ENCODE measurements at regions not wholly inside any gene's neighbourhood (a gene's known extent, or its start where the extent isn't known, plus 50 kb on each side); places are given as distances from the start of the nearest gene placed in this dataset.

DNA sequence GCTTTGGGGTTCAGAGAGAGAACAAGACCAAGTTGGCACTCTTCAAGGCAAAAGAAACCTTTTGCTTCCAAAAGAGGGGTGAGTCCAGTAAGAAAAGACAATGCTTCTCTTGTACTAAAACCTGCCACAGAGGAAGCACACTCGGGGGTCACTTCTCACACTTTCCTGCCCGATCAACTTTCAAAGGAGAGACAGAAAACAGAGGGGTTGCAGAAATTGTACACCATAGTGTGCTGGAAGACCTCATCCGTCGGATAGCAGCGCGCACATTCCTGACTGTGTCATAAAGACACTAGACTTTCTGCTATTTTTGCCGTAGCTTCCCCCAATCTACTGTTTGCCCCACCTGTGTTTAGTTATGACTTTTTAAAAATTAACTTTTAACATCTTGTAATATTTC is 66.9 kb downstream of the OR2K2 start:
- no peak for TF ChIP-seq REST (IDR thresholded peaks at IDR 0.05; ENCODE audit: borderline replicate concordance)
- TF ChIP-seq, protein P1, sequence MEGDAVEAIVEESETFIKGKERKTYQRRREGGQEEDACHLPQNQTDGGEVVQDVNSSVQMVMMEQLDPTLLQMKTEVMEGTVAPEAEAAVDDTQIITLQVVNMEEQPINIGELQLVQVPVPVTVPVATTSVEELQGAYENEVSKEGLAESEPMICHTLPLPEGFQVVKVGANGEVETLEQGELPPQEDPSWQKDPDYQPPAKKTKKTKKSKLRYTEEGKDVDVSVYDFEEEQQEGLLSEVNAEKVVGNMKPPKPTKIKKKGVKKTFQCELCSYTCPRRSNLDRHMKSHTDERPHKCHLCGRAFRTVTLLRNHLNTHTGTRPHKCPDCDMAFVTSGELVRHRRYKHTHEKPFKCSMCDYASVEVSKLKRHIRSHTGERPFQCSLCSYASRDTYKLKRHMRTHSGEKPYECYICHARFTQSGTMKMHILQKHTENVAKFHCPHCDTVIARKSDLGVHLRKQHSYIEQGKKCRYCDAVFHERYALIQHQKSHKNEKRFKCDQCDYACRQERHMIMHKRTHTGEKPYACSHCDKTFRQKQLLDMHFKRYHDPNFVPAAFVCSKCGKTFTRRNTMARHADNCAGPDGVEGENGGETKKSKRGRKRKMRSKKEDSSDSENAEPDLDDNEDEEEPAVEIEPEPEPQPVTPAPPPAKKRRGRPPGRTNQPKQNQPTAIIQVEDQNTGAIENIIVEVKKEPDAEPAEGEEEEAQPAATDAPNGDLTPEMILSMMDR (IDR thresholded peaks at IDR 0.05; ENCODE audit: poor library complexity, severe bottlenecking): no peak
- no peak for TF ChIP-seq RAD21 (conservative IDR thresholded peaks at IDR 0.05)
- no peak for TF ChIP-seq POLR2AphosphoS5 (IDR thresholded peaks at IDR 0.05)
- TF ChIP-seq TAF1 (IDR thresholded peaks at IDR 0.05; ENCODE audit: low read depth): no peak
- no peak for TF ChIP-seq EP300 (conservative IDR thresholded peaks at IDR 0.05; ENCODE audit: poor library complexity, severe bottlenecking)
- no peak for TF ChIP-seq SMC3 (conservative IDR thresholded peaks at IDR 0.05; ENCODE audit: poor library complexity)
- TF ChIP-seq EZH2 (IDR thresholded peaks at IDR 0.05; ENCODE audit: borderline replicate concordance, insufficient read depth, low read length, poor library complexity, severe bottlenecking): no peak

Data from neural cell (in vitro differentiated cells).